GM12878 (cell line): ENCODE measurements at regions not wholly inside any gene's neighbourhood (a gene's known extent, or its start where the extent isn't known, plus 50 kb on each side); places are given as distances from the start of the nearest gene placed in this dataset.

Experiments used
- ATAC-seq: fragments of 200-7000 bp; cut with Tn5 transposase; 3 replicates; pipeline ENCODE4 v1.9.1; 2020; ENCODE audit warnings: mild to moderate bottlenecking, moderate library complexity
- BruUV-seq: library from RNA; stranded (reverse); fragments of 400-500 nt; replicated peaks from 2 replicates; lab custom pipeline; 2021; lab: Mats Ljungman, UMichigan
- CTCF ChIA-PET: fragments of 300-600 bp; sonication (Branson Sonifier 250); formaldehyde crosslinking; extraction: SDS; loops from one replicate; lab custom pipeline; 2021; ENCODE audit warnings: inconsistent platforms; lab: Yijun Ruan, JAX
- POLR2A ChIA-PET: fragments of 350-600 bp; formaldehyde crosslinking; extraction: SDS; loops from one replicate; lab custom pipeline; 2021; ENCODE audit warnings: inconsistent platforms; lab: Charles Lee
- RAD21 ChIA-PET: fragments of 300-600 bp; sonication (Branson Sonifier 250); formaldehyde crosslinking; loops from one replicate; lab custom pipeline; 2023; ENCODE audit warnings: antibody characterized with exemption; ENCODE audit not compliant: unreplicated experiment; lab: Charles Lee
- SMC1A ChIA-PET: fragments of 300-600 bp; sonication (Branson Sonifier 250); formaldehyde crosslinking; loops from one replicate; lab custom pipeline; 2023; ENCODE audit not compliant: unreplicated experiment, uncharacterized antibody; lab: Charles Lee
- DNase-seq: peaks from one replicate; pipeline ENCODE4 v3.0.0-alpha.2; 2011; ENCODE audit warnings: low read depth, low spot score
- FAIRE-seq: peaks from 3 replicates; lab custom pipeline; 2011; peaks lifted over from hg19 to GRCh38; lab: Jason Lieb, UNC
- H2AFZ ChIP-seq: 2 replicates; pipeline ENCODE4 v1.6.0; 2011; ENCODE audit warnings: low read depth, low read length, control low read depth; ENCODE audit not compliant: control insufficient read depth
- H3K27ac ChIP-seq: 2 replicates; pipeline ENCODE4 v1.5.1; 2011; ENCODE audit warnings: control low read depth; ENCODE audit not compliant: control insufficient read depth, insufficient read depth
- H3K27me3 ChIP-seq, 2 experiments: replicated peaks in 1 of 2; 2 replicates each; pipeline versions ENCODE4 v1.6.0 to v1.6.1; 2011; ENCODE audit warnings: low read length in 1 of 2; ENCODE audit not compliant: control insufficient read depth in 2 of 2, insufficient read depth in 2 of 2
- H3K36me3 ChIP-seq, 2 experiments: 2 replicates each; pipeline ENCODE4 v1.5.1; 2011; ENCODE audit warnings: low read length in 1 of 2; ENCODE audit not compliant: control insufficient read depth in 2 of 2, insufficient read depth in 2 of 2
- H3K4me1 ChIP-seq: 2 replicates; pipeline ENCODE4 v1.6.1; 2011; ENCODE audit warnings: mild to moderate bottlenecking, low read length, moderate library complexity, mixed read lengths; ENCODE audit not compliant: control insufficient read depth, insufficient read depth
- H3K4me2 ChIP-seq: 2 replicates; pipeline ENCODE4 v1.6.0; 2011; ENCODE audit warnings: control low read depth; ENCODE audit not compliant: control insufficient read depth, insufficient read depth
- H3K4me3 ChIP-seq: fragments of 200-600 bp; sonication (generic); 2 replicates; pipeline ENCODE4 v1.5.1; 2016
- H3K79me2 ChIP-seq: 2 replicates; pipeline ENCODE4 v1.6.0; 2011; ENCODE audit warnings: low read length; ENCODE audit not compliant: control insufficient read depth, insufficient read depth
- H3K9ac ChIP-seq: 2 replicates; pipeline ENCODE4 v1.8.0; 2011; ENCODE audit warnings: low read length, control low read depth, mixed read lengths; ENCODE audit not compliant: control insufficient read depth, insufficient read depth
- H3K9me3 ChIP-seq: replicated peaks from 3 replicates; pipeline ENCODE4 v1.5.1; 2011; ENCODE audit warnings: mild to moderate bottlenecking, low read length; ENCODE audit not compliant: control insufficient read depth, insufficient read depth
- H4K20me1 ChIP-seq: 2 replicates; pipeline ENCODE4 v1.6.0; 2011; ENCODE audit not compliant: control insufficient read depth, insufficient read depth
- EZH2 ChIP-seq: IDR thresholded peaks from 2 replicates; pipeline ENCODE4 v1.6.1; 2012; ENCODE audit warnings: low read depth, mild to moderate bottlenecking, control low read depth, inconsistent platforms, low read length, borderline replicate concordance; ENCODE audit not compliant: control insufficient read depth
- FOXM1 ChIP-seq: IDR thresholded peaks from 2 replicates; pipeline ENCODE4 v1.6.1; 2012; ENCODE audit warnings: low read depth, mild to moderate bottlenecking, inconsistent platforms, low read length, moderate library complexity
- HDAC2 ChIP-seq: fragments of 200-600 bp; sonication (generic); IDR thresholded peaks from 2 replicates; pipeline ENCODE4 v1.6.1; 2017
- POLR2AphosphoS5 ChIP-seq: IDR thresholded peaks from 2 replicates; pipeline ENCODE4 v1.6.1; 2011; ENCODE audit warnings: mild to moderate bottlenecking, low read length, inconsistent platforms
- RAD21 ChIP-seq: IDR thresholded peaks from 2 replicates; pipeline ENCODE4 v1.6.1; 2011; ENCODE audit warnings: mild to moderate bottlenecking, low read depth, low read length, moderate library complexity; ENCODE audit not compliant: insufficient read depth
- SIN3A ChIP-seq: IDR thresholded peaks from 2 replicates; pipeline ENCODE4 v1.6.1; 2012; ENCODE audit warnings: low read depth, low read length, improper control_type of control experiment
- TCF7 ChIP-seq: IDR thresholded peaks from 2 replicates; pipeline ENCODE4 v1.6.1; 2014; ENCODE audit warnings: antibody characterized with exemption, borderline replicate concordance
- WRNIP1 ChIP-seq: IDR thresholded peaks from 2 replicates; pipeline ENCODE4 v1.6.1; 2011; ENCODE audit warnings: low read depth, low read length, improper control_type of control experiment, borderline replicate concordance
- WGBS: methylation state at CpG from one replicate; pipeline ENCODE4 v1.1.6; 2016; ENCODE audit warnings: low lambda C conversion rate; ENCODE audit not compliant: insufficient replicate concordance, insufficient coverage; ENCODE audit errors: missing lambda C conversion rate; 5-methylcytosine and 5-hydroxymethylcytosine counted together
- in situ Hi-C: fragments of 300-500 bp; cut with MboI; formaldehyde crosslinking; loops from 9 replicates; pipeline ENCODE4 v1.14.3; 2018; ENCODE audit warnings: mixed read lengths
- intact Hi-C: fragments of 100-400 bp; cut with micrococcal nuclease; formaldehyde crosslinking; loops from one replicate; pipeline ENCODE4 v1.14.2; 2022; ENCODE audit not compliant: unreplicated experiment
- TF ChIP-seq, protein P1 (sequence below): fragments of 450-650 bp; IDR thresholded peaks from 2 replicates; pipeline ENCODE4 v1.6.1; 2016; ENCODE audit warnings: mild to moderate bottlenecking

GRCh38 chr6:165949324-165949723 is 218.3 kb downstream of the TBXT start:
- Histone ChIP-seq H3K4me2 (no peak overlapping the region), H3K27me3 (no peaks in the 10 kb centered on the region; a peak in 1 of 4 replicates), H3K79me2 (no peaks in the 10 kb centered on the region), H3K27ac (no peak overlapping the region), H3K4me3 (no peak overlapping the region), H3K36me3 (no peaks in the 10 kb centered on the region), H3K9me3 (no peaks in the 10 kb centered on the region; the same call in 2 of the 3 replicates), H2AFZ (no peak overlapping the region), H3K9ac (no peak overlapping the region), H3K4me1 (no peaks in the 10 kb centered on the region), H4K20me1 (no peaks in the 10 kb centered on the region)
- no peak for ATAC-seq
- TF ChIP-seq EZH2 (no peak), POLR2AphosphoS5 (no peak), RAD21 (no peak), SIN3A (no peak)
- TF ChIP-seq, protein P1, sequence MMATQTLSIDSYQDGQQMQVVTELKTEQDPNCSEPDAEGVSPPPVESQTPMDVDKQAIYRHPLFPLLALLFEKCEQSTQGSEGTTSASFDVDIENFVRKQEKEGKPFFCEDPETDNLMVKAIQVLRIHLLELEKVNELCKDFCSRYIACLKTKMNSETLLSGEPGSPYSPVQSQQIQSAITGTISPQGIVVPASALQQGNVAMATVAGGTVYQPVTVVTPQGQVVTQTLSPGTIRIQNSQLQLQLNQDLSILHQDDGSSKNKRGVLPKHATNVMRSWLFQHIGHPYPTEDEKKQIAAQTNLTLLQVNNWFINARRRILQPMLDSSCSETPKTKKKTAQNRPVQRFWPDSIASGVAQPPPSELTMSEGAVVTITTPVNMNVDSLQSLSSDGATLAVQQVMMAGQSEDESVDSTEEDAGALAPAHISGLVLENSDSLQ = no peak
- intact Hi-C loops = no loop called here
- ChIA-PET RAD21 (no interaction called here), CTCF (no interaction called here), POLR2A (no interaction called here), SMC1A (no interaction called here)
- FAIRE-seq = no peak
- DNase-seq = no peak
- in situ Hi-C loops = no loop called here
- BruUV-seq = no TSS peak
- 36% methylated on average over 12 of the region's 12 CpGs for WGBS

GRCh38 chr6:165944002-165944466 is 223.6 kb downstream of the TBXT start:
- ChIA-PET SMC1A (no interaction called here), POLR2A (no interaction called here), RAD21 (no interaction called here), CTCF (no interaction called here)
- ATAC-seq (no peak), DNase-seq (no peak), FAIRE-seq (no peak)
- H3K79me2 ChIP-seq = no peaks in the 10 kb centered on the region
- H3K4me2 ChIP-seq = no peak overlapping the region
- H3K4me1 ChIP-seq = no peaks in the 10 kb centered on the region
- TF ChIP-seq RAD21 (no peak), WRNIP1 (no peak), TCF7 (no peak), HDAC2 (no peak), FOXM1 (no peak)
- H3K27me3 ChIP-seq = no peaks in the 10 kb centered on the region
- intact Hi-C loops = no loop called here
- in situ Hi-C loops = no loop called here
- H3K9ac ChIP-seq = no peak overlapping the region
- BruUV-seq = no TSS peak
- no peak overlapping the region for H3K27ac ChIP-seq
- no peak overlapping the region for H2AFZ ChIP-seq
- no peaks in the 10 kb centered on the region for H4K20me1 ChIP-seq
- WGBS = 24% methylated on average over 2 of the region's 2 CpGs
- H3K9me3 ChIP-seq = no peaks in the 10 kb centered on the region; the same call in 2 of the 3 replicates
- no peak overlapping the region for H3K4me3 ChIP-seq
- H3K36me3 ChIP-seq = no peaks in the 10 kb centered on the region
